Loucy (cell line): ENCODE measurements at regions not wholly inside any gene's neighbourhood (a gene's known extent, or its start where the extent isn't known, plus 50 kb on each side); places are given as distances from the start of the nearest gene placed in this dataset.

Experiments
- H2AFZ ChIP-seq: fragments of 200-600 bp; sonication (generic); 2 replicates; pipeline ENCODE4 v1.6.0; 2016; ENCODE audit warnings: antibody characterized with exemption, mild to moderate bottlenecking, low read length, moderate library complexity
- H3F3A ChIP-seq: fragments of 200-600 bp; 2 replicates; pipeline ENCODE4 v1.6.0; 2016; ENCODE audit warnings: antibody characterized with exemption, low read depth, mild to moderate bottlenecking
- H3K27me3 ChIP-seq: fragments of 200-600 bp; sonication (generic); 2 replicates; pipeline ENCODE4 v1.6.1; 2014; ENCODE audit warnings: low read length, mild to moderate bottlenecking; ENCODE audit not compliant: insufficient read depth, poor library complexity, severe bottlenecking
- H3K36me3 ChIP-seq: fragments of 200-600 bp; sonication (generic); 2 replicates; pipeline ENCODE4 v1.6.1; 2016; ENCODE audit warnings: low read length; ENCODE audit not compliant: insufficient read depth
- H3K4me1 ChIP-seq: fragments of 200-600 bp; sonication (generic); 2 replicates; pipeline ENCODE4 v1.5.1; 2014; ENCODE audit warnings: low read length, mild to moderate bottlenecking; ENCODE audit not compliant: insufficient read depth, poor library complexity, severe bottlenecking
- H3K4me2 ChIP-seq: fragments of 200-600 bp; sonication (generic); 2 replicates; pipeline ENCODE4 v1.6.0; 2014; ENCODE audit warnings: antibody characterized with exemption, low read length, low read depth, mild to moderate bottlenecking; ENCODE audit not compliant: poor library complexity, severe bottlenecking
- H3K4me3 ChIP-seq: fragments of 200-600 bp; sonication (generic); 2 replicates; pipeline ENCODE4 v1.5.1; 2014; ENCODE audit warnings: low read length, mild to moderate bottlenecking, mixed read lengths; ENCODE audit not compliant: poor library complexity, severe bottlenecking
- H3K79me2 ChIP-seq: fragments of 200-600 bp; sonication (generic); 2 replicates; pipeline ENCODE4 v1.6.1; 2014; ENCODE audit warnings: low read length; ENCODE audit not compliant: insufficient read depth
- H3K9ac ChIP-seq: fragments of 200-600 bp; sonication (generic); 2 replicates; pipeline ENCODE4 v1.6.0; 2014; ENCODE audit warnings: mild to moderate bottlenecking, low read depth, low read length, moderate library complexity; ENCODE audit not compliant: poor library complexity, severe bottlenecking
- H3K9me2 ChIP-seq: fragments of 200-600 bp; sonication (generic); replicated peaks from 2 replicates; pipeline ENCODE4 v1.6.1; 2016; ENCODE audit warnings: low read depth, low read length, mixed read lengths
- H3K9me3 ChIP-seq: fragments of 200-600 bp; sonication (generic); 2 replicates; pipeline ENCODE4 v1.6.1; 2014; ENCODE audit warnings: mild to moderate bottlenecking, antibody characterized with exemption, low read length, low read depth; ENCODE audit not compliant: insufficient read depth
- H4K20me1 ChIP-seq: fragments of 200-600 bp; sonication (generic); 2 replicates; pipeline ENCODE4 v1.6.0; 2014; ENCODE audit warnings: antibody characterized with exemption, low read length, mild to moderate bottlenecking; ENCODE audit not compliant: insufficient read depth, poor library complexity, severe bottlenecking
- EZH2phosphoT487 ChIP-seq: fragments of 200-600 bp; IDR thresholded peaks from 2 replicates; pipeline ENCODE4 v1.6.1; 2018; ENCODE audit warnings: antibody characterized with exemption, mild to moderate bottlenecking, moderate library complexity, borderline replicate concordance
- TF ChIP-seq, protein P1 (sequence below): fragments of 200-600 bp; sonication (generic); conservative IDR thresholded peaks from 2 replicates; pipeline ENCODE4 v1.5.1; 2014; ENCODE audit warnings: mild to moderate bottlenecking, antibody characterized with exemption, low read length

DNA sequence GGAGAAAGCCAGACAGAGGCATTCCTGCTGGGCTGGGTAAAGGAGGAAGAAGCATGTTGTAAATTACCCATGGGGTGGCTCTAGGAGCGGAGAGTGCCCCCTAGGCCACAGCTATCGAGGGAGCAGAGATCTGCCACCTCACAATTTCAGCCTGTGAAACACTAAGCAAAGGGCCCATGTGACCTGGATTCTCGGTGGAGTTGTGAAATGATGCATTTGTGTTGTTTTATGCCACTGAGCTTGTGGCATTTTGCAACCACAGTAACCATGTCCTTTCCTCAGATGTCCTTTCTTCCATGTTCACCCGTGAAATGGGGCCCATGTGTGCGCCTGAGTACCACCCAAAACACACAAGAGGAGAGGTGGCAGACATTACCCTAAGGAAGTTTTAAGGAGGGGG, 159.3 kb downstream of the SYK start:
- H2AFZ ChIP-seq: no peak overlapping the region
- H3K9ac ChIP-seq: no peak overlapping the region
- H3K4me3 ChIP-seq: no peak overlapping the region
- no peak for TF ChIP-seq EZH2phosphoT487
- TF ChIP-seq, protein P1, sequence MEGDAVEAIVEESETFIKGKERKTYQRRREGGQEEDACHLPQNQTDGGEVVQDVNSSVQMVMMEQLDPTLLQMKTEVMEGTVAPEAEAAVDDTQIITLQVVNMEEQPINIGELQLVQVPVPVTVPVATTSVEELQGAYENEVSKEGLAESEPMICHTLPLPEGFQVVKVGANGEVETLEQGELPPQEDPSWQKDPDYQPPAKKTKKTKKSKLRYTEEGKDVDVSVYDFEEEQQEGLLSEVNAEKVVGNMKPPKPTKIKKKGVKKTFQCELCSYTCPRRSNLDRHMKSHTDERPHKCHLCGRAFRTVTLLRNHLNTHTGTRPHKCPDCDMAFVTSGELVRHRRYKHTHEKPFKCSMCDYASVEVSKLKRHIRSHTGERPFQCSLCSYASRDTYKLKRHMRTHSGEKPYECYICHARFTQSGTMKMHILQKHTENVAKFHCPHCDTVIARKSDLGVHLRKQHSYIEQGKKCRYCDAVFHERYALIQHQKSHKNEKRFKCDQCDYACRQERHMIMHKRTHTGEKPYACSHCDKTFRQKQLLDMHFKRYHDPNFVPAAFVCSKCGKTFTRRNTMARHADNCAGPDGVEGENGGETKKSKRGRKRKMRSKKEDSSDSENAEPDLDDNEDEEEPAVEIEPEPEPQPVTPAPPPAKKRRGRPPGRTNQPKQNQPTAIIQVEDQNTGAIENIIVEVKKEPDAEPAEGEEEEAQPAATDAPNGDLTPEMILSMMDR: no peak
- no peaks in the 10 kb centered on the region for H4K20me1 ChIP-seq
- H3K4me1 ChIP-seq: no peaks in the 10 kb centered on the region
- no peaks in the 10 kb centered on the region for H3K9me3 ChIP-seq
- no peak overlapping the region for H3K4me2 ChIP-seq
- no peaks in the 10 kb centered on the region for H3F3A ChIP-seq
- no peaks in the 10 kb centered on the region for H3K9me2 ChIP-seq
- no peaks in the 10 kb centered on the region for H3K36me3 ChIP-seq
- no peaks in the 10 kb centered on the region for H3K79me2 ChIP-seq
- no peaks in the 10 kb centered on the region for H3K27me3 ChIP-seq

DNA sequence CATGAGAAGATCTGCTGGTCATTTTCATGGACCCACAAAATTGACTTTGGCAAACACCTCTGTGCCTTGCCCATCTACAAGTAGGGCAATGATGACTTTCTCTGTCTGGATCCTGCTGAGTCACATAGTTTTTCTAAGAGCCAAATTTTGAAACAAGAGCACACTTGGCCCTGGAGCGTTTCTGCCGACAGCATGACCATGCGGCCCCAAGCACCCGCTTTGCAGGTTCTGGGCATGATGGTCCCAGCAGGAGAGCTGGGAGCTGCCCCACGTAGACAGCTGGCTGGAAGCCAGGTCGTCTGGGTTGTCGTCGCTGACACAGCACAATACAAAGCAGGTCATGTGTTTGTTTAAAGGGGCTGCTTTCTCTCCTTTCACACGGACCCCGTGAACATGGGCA, 159.8 kb downstream of the SYK start:
- no peak overlapping the region for H3K4me3 ChIP-seq
- H3K9me3 ChIP-seq: no peaks in the 10 kb centered on the region
- H3K9me2 ChIP-seq: no peaks in the 10 kb centered on the region
- H3K36me3 ChIP-seq: no peaks in the 10 kb centered on the region
- no peaks in the 10 kb centered on the region for H3K79me2 ChIP-seq
- H3K9ac ChIP-seq: no peak overlapping the region
- no peaks in the 10 kb centered on the region for H3F3A ChIP-seq
- H4K20me1 ChIP-seq: no peaks in the 10 kb centered on the region
- H3K4me1 ChIP-seq: no peaks in the 10 kb centered on the region
- no peak for TF ChIP-seq EZH2phosphoT487
- TF ChIP-seq, protein P1: no peak
- no peak overlapping the region for H2AFZ ChIP-seq
- no peak overlapping the region for H3K4me2 ChIP-seq
- no peaks in the 10 kb centered on the region for H3K27me3 ChIP-seq

DNA sequence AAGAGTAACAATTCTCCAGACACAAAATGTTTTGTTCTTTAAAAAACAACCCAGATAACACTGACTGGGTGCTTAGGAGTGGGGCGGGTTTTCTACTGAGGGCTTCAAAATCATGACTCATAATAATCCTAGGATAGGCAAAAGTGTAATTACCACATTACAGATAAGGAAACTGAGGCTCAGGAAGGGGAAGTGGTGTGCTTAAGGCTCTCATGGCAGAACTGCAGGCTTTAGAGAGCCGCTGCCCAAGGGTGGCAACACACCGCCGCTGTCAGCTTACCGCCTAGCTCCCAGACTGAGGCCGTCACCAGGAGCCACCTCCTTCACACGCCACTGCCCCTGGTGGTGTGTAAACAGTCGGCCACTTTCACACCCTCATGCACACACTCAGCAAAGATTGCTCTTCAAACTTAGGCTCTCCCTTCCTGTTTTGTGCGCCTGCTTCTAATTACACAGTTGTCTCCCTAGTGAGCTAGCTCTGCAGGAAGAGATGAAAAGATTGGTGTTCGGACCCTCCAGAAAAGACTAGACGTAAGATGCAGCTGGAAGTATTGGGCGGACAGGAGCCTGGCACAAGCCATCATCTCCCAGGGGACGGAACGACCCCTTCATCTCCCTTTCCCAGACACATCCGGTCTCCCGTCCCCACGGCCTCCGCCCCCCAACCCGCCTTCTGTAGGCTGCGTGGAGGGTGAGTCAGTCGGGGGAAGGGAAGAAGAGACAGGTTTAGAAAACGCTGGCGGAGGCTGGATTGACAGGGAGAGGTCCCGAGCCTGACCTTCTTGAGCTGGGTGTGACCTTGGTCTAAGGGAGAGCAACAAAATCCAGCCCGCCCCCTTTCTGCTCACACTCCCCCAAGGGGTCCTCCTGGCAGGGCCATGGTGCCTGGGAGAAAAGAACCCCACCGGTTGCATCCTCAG, 162.7 kb downstream of the SYK start:
- Histone ChIP-seq H3F3A (no peaks in the 10 kb centered on the region), H2AFZ (no peak overlapping the region), H3K9ac (no peak overlapping the region), H3K4me1 (no peaks in the 10 kb centered on the region), H3K36me3 (no peaks in the 10 kb centered on the region), H3K9me3 (no peaks in the 10 kb centered on the region), H4K20me1 (no peaks in the 10 kb centered on the region), H3K9me2 (no peaks in the 10 kb centered on the region), H3K27me3 (no peaks in the 10 kb centered on the region), H3K79me2 (no peaks in the 10 kb centered on the region), H3K4me3 (no peak overlapping the region), H3K4me2 (no peak overlapping the region)
- no peak for TF ChIP-seq EZH2phosphoT487
- TF ChIP-seq, protein P1: no peak
